Chondrocyte (in vitro differentiated cells): ENCODE measurements at regions not wholly inside any gene's neighbourhood (a gene's known extent, or its start where the extent isn't known, plus 50 kb on each side); places are given as distances from the start of the nearest gene placed in this dataset.

Experiments
- DNase-seq: peaks from one replicate; pipeline ENCODE4 v3.0.0; 2021; ENCODE audit warnings: mixed read lengths, low spot score
- H3K27ac Mint-ChIP-seq: one replicate; pipeline ENCODE4 v1.8.0; 2021; ENCODE audit warnings: mild to moderate bottlenecking, moderate library complexity, mixed read lengths; ENCODE audit not compliant: unreplicated experiment
- H3K27me3 Mint-ChIP-seq: 2 replicates; pipeline ENCODE4 v1.8.0; 2021; ENCODE audit warnings: low read depth, mixed read lengths
- H3K36me3 Mint-ChIP-seq: 2 replicates; pipeline ENCODE4 v1.8.0; 2021; ENCODE audit warnings: low read depth, mixed read lengths
- H3K4me1 Mint-ChIP-seq: 2 replicates; pipeline ENCODE4 v1.8.0; 2021; ENCODE audit warnings: low read depth, mild to moderate bottlenecking, mixed read lengths
- H3K4me3 Mint-ChIP-seq: one replicate; pipeline ENCODE4 v1.8.0; 2021; ENCODE audit warnings: mild to moderate bottlenecking, moderate library complexity, mixed read lengths; ENCODE audit not compliant: unreplicated experiment
- H3K9me3 Mint-ChIP-seq: 2 replicates; pipeline ENCODE4 v1.8.0; 2021; ENCODE audit warnings: low read depth, mixed read lengths
- TF ChIP-seq, protein P1 (sequence below): fragments of 200-600 bp; sonication (generic); IDR thresholded peaks from 2 replicates; pipeline ENCODE4 v1.5.0; 2021; ENCODE audit warnings: antibody characterized with exemption, mild to moderate bottlenecking, moderate library complexity

DNA sequence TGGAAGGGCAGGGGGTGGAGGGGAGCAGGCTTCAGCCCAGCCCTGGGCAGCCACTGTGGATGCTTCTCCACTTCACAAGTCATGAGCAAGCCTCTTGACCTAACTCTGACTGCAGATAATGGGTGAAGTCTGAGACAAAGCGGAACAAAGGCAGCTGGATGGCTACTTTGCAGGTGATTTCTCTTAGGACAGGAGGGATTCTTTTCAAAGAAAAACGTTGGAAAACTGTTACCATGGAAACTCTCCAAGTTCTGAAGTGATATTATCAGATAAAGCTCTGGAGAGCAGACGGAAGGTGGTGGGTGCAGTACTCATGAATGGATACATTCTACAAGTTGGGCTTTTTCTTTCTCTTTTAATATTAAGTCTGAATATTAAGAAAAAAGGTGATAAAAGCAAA, 254.2 kb upstream of the SLCO3A1 start:
- no peak for DNase-seq
- no peak overlapping the region for H3K4me3 Mint-ChIP-seq
- H3K4me1 Mint-ChIP-seq, result no peaks in the 10 kb centered on the region
- TF ChIP-seq, protein P1, sequence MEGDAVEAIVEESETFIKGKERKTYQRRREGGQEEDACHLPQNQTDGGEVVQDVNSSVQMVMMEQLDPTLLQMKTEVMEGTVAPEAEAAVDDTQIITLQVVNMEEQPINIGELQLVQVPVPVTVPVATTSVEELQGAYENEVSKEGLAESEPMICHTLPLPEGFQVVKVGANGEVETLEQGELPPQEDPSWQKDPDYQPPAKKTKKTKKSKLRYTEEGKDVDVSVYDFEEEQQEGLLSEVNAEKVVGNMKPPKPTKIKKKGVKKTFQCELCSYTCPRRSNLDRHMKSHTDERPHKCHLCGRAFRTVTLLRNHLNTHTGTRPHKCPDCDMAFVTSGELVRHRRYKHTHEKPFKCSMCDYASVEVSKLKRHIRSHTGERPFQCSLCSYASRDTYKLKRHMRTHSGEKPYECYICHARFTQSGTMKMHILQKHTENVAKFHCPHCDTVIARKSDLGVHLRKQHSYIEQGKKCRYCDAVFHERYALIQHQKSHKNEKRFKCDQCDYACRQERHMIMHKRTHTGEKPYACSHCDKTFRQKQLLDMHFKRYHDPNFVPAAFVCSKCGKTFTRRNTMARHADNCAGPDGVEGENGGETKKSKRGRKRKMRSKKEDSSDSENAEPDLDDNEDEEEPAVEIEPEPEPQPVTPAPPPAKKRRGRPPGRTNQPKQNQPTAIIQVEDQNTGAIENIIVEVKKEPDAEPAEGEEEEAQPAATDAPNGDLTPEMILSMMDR, result no peak
- H3K36me3 Mint-ChIP-seq, result no peaks in the 10 kb centered on the region
- no peak overlapping the region for H3K27ac Mint-ChIP-seq
- no peaks in the 10 kb centered on the region for H3K9me3 Mint-ChIP-seq
- peaks cover 20% of the 10 kb centered on the region for H3K27me3 Mint-ChIP-seq

DNA sequence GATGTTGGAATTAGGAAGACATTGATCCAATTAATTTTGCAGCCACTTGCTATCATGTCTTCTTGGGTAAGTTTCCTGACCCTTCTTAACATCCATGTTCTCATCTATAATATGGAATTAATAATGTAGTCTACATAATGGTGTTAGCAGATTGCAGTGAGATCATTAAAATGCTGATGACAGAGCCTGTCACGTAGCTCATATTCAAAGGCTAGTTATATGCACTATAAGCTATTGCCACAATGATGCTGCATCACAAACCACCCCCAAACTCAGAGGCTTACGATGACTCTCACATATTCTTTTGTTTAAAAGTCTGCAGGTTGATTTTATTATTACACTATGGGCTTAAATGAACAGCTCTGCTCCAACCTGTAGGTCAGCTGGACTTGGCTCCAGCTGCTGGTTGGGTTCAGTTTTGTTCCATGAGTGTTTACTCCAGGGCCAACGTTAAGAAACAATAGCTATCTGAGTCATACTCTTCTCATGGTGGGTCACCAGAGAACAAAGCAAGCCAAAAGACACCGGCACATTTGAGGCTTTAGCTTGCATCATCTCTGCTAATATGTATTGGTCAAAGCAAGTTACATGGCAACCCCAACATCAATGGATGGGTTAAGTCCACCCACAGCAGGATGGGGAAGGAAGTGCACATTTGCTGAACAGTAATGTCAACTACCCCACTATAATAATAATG, 250.0 kb upstream of the SLCO3A1 start:
- no peak for DNase-seq
- H3K9me3 Mint-ChIP-seq, result no peaks in the 10 kb centered on the region
- H3K4me1 Mint-ChIP-seq, result no peaks in the 10 kb centered on the region
- H3K4me3 Mint-ChIP-seq, result no peak overlapping the region
- H3K27me3 Mint-ChIP-seq, result peaks cover 8% of the 10 kb centered on the region
- no peak overlapping the region for H3K27ac Mint-ChIP-seq
- TF ChIP-seq, protein P1, result no peak
- H3K36me3 Mint-ChIP-seq, result no peaks in the 10 kb centered on the region

DNA sequence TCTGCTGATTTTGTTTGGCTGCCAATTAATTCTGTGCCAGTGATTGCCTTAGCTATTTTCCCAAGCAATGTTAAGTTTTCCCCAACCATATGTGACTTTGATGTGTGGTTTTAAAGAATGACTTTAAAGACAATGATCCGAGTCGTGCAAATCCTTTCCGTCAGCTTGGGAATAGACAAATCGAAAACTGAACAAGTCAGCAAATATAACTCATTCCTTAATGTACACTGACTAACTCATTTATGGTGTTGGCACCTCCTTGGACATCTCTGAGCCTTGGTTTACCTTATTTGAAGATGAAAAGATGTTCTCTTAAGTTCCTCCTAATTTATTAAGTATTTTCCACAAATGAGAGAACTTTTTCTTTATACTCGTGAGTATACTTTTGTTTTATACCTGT, 249.4 kb upstream of the SLCO3A1 start:
- TF ChIP-seq, protein P1, result no peak
- H3K4me3 Mint-ChIP-seq, result no peak overlapping the region
- H3K36me3 Mint-ChIP-seq, result no peaks in the 10 kb centered on the region
- no peak overlapping the region for H3K27ac Mint-ChIP-seq
- H3K9me3 Mint-ChIP-seq, result no peaks in the 10 kb centered on the region
- peaks cover 8% of the 10 kb centered on the region for H3K27me3 Mint-ChIP-seq
- no peaks in the 10 kb centered on the region for H3K4me1 Mint-ChIP-seq
- DNase-seq, result no peak

GRCh38 chr15:91605576-91605975, 247.9 kb upstream of the SLCO3A1 start:
- no peak overlapping the region for H3K27ac Mint-ChIP-seq
- H3K4me1 Mint-ChIP-seq, result no peaks in the 10 kb centered on the region
- H3K36me3 Mint-ChIP-seq, result no peaks in the 10 kb centered on the region
- TF ChIP-seq, protein P1, result no peak
- no peaks in the 10 kb centered on the region for H3K9me3 Mint-ChIP-seq
- peaks cover 8% of the 10 kb centered on the region for H3K27me3 Mint-ChIP-seq
- no peak for DNase-seq
- no peak overlapping the region for H3K4me3 Mint-ChIP-seq

GRCh38 chr15:91609231-91609630, 244.3 kb upstream of the SLCO3A1 start:
- DNase-seq, result no peak
- no peak overlapping the region for H3K27ac Mint-ChIP-seq
- H3K4me1 Mint-ChIP-seq, result no peaks in the 10 kb centered on the region
- peaks cover 8% of the 10 kb centered on the region for H3K27me3 Mint-ChIP-seq
- no peak overlapping the region for H3K4me3 Mint-ChIP-seq
- no peaks in the 10 kb centered on the region for H3K9me3 Mint-ChIP-seq
- H3K36me3 Mint-ChIP-seq, result no peaks in the 10 kb centered on the region
- TF ChIP-seq, protein P1, result no peak
